Stimulated activated CD4-positive, alpha-beta T cell treated with anti-CD3 and anti-CD28 coated beads, Interleukin-12 subunit alpha, Interleukin-12 subunit beta, amount 100 ng/mL, for 4 hours (primary cell): ENCODE measurements at regions not wholly inside any gene's neighbourhood (a gene's known extent, or its start where the extent isn't known, plus 50 kb on each side); places are given as distances from the start of the nearest gene placed in this dataset.
"Not testable (repeated sequence)": the region's sequence is repeated elsewhere in the genome, so short reads cannot be mapped to it uniquely, and the experiment has no call there.

ENCODE experiments used
- DNase-seq: peaks from one replicate; pipeline ENCODE4 v3.0.0-alpha.2; 2020

- DNase-seq: no peak
Measured at GRCh38 chr5:131001507-131001906, 163.5 kb downstream of the HINT1 start.

GRCh38 chr5:131000289-131000688, 164.8 kb downstream of the HINT1 start:
- no peak for DNase-seq

- not testable (repeated sequence) for DNase-seq
Measured at GRCh38 chr5:130996720-130997119, 168.3 kb downstream of the HINT1 start.

DNA sequence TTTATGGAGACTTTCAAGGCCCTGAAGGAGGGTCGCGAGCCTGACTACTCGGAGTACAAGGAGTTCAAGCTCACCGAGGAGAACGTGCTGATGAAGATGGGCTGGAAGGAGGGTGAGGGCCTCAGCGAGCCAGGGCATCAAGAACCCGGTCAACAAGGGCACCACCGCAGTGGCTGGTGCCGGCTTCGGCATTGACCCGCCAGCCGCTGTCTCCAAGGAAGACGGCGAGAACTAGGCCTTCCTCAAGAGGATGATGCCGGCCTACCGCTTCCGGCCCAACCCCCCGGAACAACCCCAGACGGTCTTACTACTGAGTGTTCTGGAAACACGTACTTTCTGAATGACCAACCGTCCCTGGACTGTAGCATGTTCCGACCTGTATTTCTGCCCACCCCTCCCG, 169.2 kb downstream of the HINT1 start:
- no peak for DNase-seq

DNA sequence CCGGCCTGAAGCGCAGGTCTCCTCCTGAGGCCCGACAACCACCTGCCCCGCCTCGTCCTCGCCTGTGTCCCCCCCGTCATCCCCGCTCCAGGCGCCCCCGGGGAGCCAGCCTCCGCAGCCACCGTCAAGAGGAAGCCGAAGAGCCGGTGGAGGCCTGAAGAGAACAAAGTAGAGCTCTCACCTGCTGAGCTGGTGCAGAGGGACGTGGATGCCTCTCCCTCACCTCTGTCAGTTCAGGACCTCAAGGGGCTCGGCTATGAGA, 169.9 kb downstream of the HINT1 start:
- DNase-seq: no peak

- no peak for DNase-seq
Measured at GRCh38 chr5:130994496-130995253, 170.4 kb downstream of the HINT1 start.

DNA sequence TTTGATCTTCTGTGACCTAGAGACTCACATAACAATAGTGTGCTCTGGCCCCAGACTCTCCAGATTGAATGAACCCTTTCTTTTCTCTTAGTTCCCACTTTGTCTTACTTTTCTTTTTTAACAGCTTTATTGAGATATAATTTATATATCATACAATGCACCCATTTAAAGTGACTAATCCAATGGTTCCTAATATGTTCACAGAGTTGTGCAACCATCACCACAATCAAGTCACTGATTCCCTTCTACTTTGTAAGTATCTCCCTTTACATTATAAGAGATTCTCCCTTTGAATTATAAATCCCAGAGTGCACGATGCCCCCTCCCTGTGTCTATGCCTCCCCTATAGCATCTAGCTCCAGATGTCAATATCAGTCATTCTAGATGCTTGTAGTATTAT, 172.4 kb downstream of the HINT1 start:
- DNase-seq: no peak

- no peak for DNase-seq
Measured at GRCh38 chr5:130992095-130992494, 173.0 kb downstream of the HINT1 start.

- no peak for DNase-seq
Measured at GRCh38 chr5:130985776-130986175, 179.3 kb downstream of the HINT1 start.

- no peak for DNase-seq
Measured at GRCh38 chr5:130981663-130982062, 183.4 kb downstream of the HINT1 start.

GRCh38 chr5:130978475-130978874, 186.6 kb downstream of the HINT1 start:
- no peak for DNase-seq

GRCh38 chr5:130976493-130976892, 188.6 kb downstream of the HINT1 start:
- no peak for DNase-seq

GRCh38 chr5:130975847-130976246, 189.2 kb downstream of the HINT1 start:
- no peak for DNase-seq

DNA sequence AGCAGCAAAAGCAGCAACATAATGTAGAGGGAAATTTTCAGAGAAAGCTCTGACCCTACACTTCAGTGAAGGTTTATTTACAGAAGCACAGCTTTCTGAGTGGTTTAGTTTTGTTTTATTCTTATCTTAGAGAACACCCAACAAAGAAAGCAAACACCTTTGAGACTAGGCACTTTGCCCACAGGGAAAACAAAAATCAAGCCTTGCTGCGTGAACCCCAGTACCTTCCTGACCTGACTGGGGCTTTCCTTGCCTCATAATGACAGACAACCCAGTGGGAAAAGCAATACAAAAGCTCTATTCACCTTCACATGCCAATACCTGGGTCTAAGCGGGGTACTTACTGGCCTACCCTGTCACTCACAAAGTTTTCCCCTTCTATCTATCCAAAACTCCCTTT, 189.8 kb downstream of the HINT1 start:
- no peak for DNase-seq

DNA sequence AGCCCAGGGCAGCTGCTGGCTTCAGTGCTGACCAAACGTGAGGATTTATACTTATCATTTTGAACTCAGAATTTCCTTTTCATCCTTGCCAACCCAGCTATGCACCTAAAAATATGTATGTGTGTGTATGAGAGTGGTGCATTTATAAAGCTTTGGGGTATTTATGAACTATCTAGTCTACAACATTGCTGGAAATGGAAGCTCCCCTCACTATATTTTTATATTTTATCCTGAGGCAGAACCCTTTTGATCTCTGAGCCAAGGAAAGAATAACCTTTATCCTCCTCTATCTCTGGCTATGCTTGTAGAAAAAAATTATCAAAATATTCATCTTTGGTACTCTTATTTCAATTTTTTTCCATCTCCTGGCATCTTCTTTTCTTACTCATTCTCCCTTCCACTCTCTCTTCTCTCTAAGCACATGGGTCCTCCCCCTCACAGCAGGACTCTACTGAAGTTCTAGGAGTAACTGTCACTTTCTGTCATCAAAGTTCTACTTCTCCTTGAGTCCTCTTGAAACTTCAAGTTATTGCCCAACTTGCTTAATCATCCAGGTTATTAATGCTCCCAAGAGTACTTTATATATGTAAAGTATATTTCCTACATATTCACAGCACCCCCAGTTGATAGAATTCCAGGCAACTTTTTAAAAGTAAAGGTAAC, 190.9 kb downstream of the HINT1 start:
- DNase-seq: no peak

DNA sequence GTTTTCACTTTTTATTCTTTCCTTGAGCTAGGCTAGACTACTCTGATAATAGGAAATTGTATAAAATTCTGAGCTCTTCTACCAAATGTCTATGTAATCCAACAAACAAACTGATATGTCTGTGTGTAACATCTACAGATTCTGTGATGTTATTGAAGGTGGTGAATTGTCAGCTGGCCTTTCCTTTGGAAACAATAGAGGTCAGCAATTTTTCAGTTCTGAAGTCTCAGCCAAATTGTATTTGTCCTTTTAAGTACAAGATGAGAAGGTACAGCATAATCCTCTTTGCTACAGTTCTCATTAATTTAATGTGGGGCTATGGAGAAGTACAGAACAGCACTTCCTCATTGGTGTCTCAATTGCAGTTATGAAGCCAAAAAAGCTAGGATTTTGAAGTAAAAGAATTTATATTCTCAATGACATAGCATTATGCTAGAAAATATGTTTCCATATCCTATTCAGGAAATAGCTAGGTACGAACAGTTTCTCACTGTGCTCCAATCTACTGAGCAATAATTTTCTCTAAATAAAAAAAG, 198.0 kb downstream of the HINT1 start:
- no peak for DNase-seq

GRCh38 chr5:130965920-130966319, 199.1 kb downstream of the HINT1 start:
- DNase-seq: no peak

DNA sequence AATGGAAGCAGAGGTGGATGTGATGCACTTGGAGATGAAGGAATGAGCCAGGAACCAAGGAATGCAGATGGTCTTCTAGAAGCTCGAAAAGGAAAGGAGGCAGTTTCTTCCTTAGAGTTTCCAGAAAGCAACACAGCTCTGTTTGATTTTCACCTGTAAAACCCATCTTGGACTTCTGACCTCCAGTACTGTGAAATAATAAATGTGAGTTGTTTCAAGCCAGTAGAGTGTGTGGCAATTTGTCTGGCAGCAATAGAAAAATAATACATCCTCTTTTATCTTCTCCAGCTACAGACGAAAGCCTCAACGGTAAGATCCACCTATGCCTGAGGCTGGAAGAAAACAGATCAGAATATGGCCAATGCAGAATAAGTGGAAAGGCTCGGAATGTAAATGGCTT, 199.7 kb downstream of the HINT1 start:
- DNase-seq: no peak

- DNase-seq: no peak
Measured at GRCh38 chr5:130964231-130965202, 200.5 kb downstream of the HINT1 start.

DNA sequence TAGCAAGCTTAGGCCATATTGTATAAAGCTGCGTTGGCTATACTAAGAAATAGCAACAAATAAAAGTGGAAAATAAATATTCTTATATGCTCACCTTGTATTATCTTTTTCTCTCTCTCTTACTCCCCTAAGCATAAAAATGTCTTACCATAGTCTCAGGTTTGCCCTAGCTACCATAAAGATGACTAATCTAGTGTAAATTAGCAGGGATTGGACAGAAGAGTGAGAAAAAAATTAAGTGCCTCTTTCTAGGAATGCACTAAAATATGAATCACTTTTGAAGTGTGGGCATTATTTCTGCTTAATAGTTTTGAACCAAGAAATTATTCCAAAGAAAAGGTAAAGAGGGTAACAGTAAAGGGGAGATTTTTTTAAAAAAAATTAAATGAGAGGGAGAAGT, 201.3 kb downstream of the HINT1 start:
- DNase-seq: no peak

- DNase-seq: no peak
Measured at GRCh38 chr5:130957151-130957550, 207.9 kb downstream of the HINT1 start.

DNA sequence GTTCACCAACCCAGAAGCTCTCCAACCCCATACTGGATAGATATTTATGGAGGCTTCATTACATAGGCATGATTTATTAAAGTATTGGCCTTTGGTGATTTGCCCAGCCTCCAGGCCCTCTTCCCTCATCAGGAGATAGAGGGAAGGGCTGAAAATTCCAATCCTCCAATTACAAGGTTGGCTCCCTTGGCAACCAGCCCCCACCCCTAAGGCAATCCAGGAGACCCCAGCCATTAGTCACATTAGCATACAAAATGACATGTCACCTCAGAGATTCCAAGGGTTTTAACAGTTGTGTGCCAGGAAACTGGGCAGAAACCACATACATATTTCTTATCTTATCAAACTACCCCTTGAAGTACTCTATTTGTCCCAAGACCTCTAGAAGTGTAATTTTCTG, 210.0 kb downstream of the HINT1 start:
- DNase-seq: no peak

DNA sequence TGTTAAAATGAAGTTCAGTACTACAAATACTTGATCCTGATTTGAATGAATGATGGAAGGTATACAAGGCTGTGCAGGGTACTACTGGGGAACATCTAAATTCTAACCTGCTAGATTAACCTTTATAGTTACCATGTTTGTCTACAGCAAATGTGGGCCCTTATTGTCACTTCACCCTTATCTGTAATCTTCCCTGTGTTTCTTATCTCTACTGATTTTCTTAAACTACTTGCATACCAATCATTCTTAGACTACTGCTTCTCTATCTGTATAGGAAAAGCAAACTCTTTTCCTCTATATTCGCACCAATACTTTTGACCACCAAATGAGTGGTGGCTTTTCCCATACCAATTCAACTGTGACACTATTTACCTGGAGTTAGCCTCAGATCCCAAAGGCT, 210.7 kb downstream of the HINT1 start:
- no peak for DNase-seq

GRCh38 chr5:130939059-130939458, 226.0 kb downstream of the HINT1 start:
- DNase-seq: no peak
